ENCODE measurements at regions not wholly inside any gene's neighbourhood (a gene's known extent, or its start where the extent isn't known, plus 50 kb on each side); places are given as distances from the start of the nearest gene placed in this dataset.

GRCh38 chrX:39946822-39947221 is 150.9 kb downstream of the BCOR start:
- TF ChIP-seq CEBPB (IDR thresholded peaks at IDR 0.05) (no peak), NFIC (IDR thresholded peaks at IDR 0.05) (no peak), FOXM1 (IDR thresholded peaks at IDR 0.05; ENCODE audit: borderline replicate concordance, low read depth) (no peak), ZBTB7A (IDR thresholded peaks at IDR 0.05; ENCODE audit: low read depth) (no peak), USF1 (IDR thresholded peaks at IDR 0.05) (no peak), CREB1 (IDR thresholded peaks at IDR 0.05; ENCODE audit: low read depth) (no peak), EP300 (IDR thresholded peaks at IDR 0.05; ENCODE audit: borderline replicate concordance) (no peak), RAD21 (IDR thresholded peaks at IDR 0.05; ENCODE audit: low read depth) (no peak), TEAD4 (IDR thresholded peaks at IDR 0.05) (no peak), MAX (IDR thresholded peaks at IDR 0.05) (no peak), YY1 (IDR thresholded peaks at IDR 0.05; ENCODE audit: low read depth) (no peak), TCF12 (IDR thresholded peaks at IDR 0.05; ENCODE audit: low read depth) (no peak), REST (IDR thresholded peaks at IDR 0.05; ENCODE audit: low read depth) (no peak), EGR1 (IDR thresholded peaks at IDR 0.05) (no peak), TAF1 (IDR thresholded peaks at IDR 0.05; ENCODE audit: low read depth) (no peak)

GRCh38 chrX:39948582-39948981 is 149.2 kb downstream of the BCOR start:
- TF ChIP-seq CEBPB (IDR thresholded peaks at IDR 0.05) (no peak), ZBTB7A (IDR thresholded peaks at IDR 0.05; ENCODE audit: low read depth) (no peak), CREB1 (IDR thresholded peaks at IDR 0.05; ENCODE audit: low read depth) (no peak), TEAD4 (IDR thresholded peaks at IDR 0.05) (no peak), NFIC (IDR thresholded peaks at IDR 0.05) (no peak), YY1 (IDR thresholded peaks at IDR 0.05; ENCODE audit: low read depth) (no peak), FOXM1 (IDR thresholded peaks at IDR 0.05; ENCODE audit: borderline replicate concordance, low read depth) (no peak), TCF12 (IDR thresholded peaks at IDR 0.05; ENCODE audit: low read depth) (no peak), EP300 (IDR thresholded peaks at IDR 0.05; ENCODE audit: borderline replicate concordance) (no peak), MAX (IDR thresholded peaks at IDR 0.05) (no peak), TAF1 (IDR thresholded peaks at IDR 0.05; ENCODE audit: low read depth) (no peak), USF1 (IDR thresholded peaks at IDR 0.05) (no peak), RAD21 (IDR thresholded peaks at IDR 0.05; ENCODE audit: low read depth) (no peak), REST (IDR thresholded peaks at IDR 0.05; ENCODE audit: low read depth) (no peak)

- peak; percentile 73 for TF ChIP-seq USF1 (IDR thresholded peaks at IDR 0.05)
- no peak for TF ChIP-seq TEAD4 (IDR thresholded peaks at IDR 0.05)
- TF ChIP-seq NFIC (IDR thresholded peaks at IDR 0.05): no peak
Observed at GRCh38 chrX:39950018-39950688, 147.6 kb downstream of the BCOR start.

GRCh38 chrX:39952989-39953388 is 144.8 kb downstream of the BCOR start:
- TF ChIP-seq YY1 (IDR thresholded peaks at IDR 0.05; ENCODE audit: low read depth) (no peak), TCF12 (IDR thresholded peaks at IDR 0.05; ENCODE audit: low read depth) (no peak), NFIC (IDR thresholded peaks at IDR 0.05) (no peak), EGR1 (IDR thresholded peaks at IDR 0.05) (no peak), RAD21 (IDR thresholded peaks at IDR 0.05; ENCODE audit: low read depth) (no peak)

GRCh38 chrX:39953879-39954278 is 143.9 kb downstream of the BCOR start:
- TF ChIP-seq NFIC (IDR thresholded peaks at IDR 0.05) (peak; percentile 42; the same call in 1 of the 2 replicates), TCF12 (IDR thresholded peaks at IDR 0.05; ENCODE audit: low read depth) (no peak)

- TF ChIP-seq CEBPB (IDR thresholded peaks at IDR 0.05) (no peak), EGR1 (IDR thresholded peaks at IDR 0.05) (no peak), TAF1 (IDR thresholded peaks at IDR 0.05; ENCODE audit: low read depth) (no peak), EP300 (IDR thresholded peaks at IDR 0.05; ENCODE audit: borderline replicate concordance) (no peak), FOXM1 (IDR thresholded peaks at IDR 0.05; ENCODE audit: borderline replicate concordance, low read depth) (no peak)
Observed at GRCh38 chrX:39954851-39955250, 142.9 kb downstream of the BCOR start.

Measured in Ishikawa (cell line).